GM18505 (cell line): ENCODE measurements at regions not wholly inside any gene's neighbourhood (a gene's known extent, or its start where the extent isn't known, plus 50 kb on each side); places are given as distances from the start of the nearest gene placed in this dataset.

Experiments used
- ATAC-seq: cut with Tn5 transposase; IDR thresholded peaks from one replicate; pipeline ENCODE4 v1.9.1; 2021; ENCODE audit not compliant: unreplicated experiment
- POLR2A ChIP-seq: IDR thresholded peaks from 4 replicates; pipeline ENCODE4 v1.6.1; 2011; ENCODE audit warnings: borderline replicate concordance; ENCODE audit not compliant: insufficient read depth, insufficient read length; ENCODE audit errors: extremely low read depth

DNA sequence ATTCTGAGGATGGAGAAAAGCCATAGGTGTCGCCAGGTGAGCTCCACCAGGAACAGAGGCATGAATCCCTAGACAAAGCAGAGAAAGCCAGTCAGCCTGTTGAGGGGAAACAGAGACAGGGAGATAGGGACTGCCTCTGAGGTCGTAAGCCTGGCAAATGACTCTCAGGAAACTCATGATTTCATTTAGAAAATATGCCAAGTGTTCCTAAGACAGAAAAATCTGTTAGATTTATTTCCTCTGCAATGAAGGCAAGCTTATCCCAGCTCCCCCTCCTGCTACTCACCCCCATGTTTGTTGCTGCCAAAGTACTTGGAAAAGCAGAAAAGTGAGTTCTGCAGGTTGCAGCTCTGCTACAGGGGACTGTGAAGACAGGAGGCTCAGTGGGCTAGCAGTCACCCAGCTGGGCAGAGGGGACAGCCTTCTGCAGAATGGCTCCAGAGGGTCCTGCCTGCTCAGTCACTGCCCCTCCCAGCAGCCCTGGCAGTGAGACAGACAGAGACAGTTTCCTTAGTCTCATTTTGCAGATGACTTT lies 184.3 kb downstream of the ADRA2A start:
- ATAC-seq = no peak
- no peak for TF ChIP-seq POLR2A

DNA sequence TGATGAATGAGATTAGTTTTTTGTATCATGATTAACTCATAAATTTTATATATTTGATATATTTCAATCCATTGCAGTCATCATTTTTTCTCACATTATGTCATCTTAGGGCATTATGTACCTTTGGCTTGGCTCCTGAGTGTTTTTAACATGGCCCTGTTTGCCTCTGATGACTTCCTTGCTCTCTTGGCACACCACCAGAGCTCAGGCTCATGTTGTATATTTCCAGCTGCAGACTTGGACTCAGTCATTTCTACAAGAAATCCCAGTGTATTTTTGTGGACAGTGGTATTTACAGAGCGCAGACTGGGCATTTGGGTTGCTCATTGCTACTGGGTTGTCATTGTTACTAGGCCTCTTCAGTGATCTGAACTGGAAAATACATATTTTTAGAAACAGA lies 188.5 kb downstream of the ADRA2A start:
- TF ChIP-seq POLR2A = no peak
- ATAC-seq = no peak

DNA sequence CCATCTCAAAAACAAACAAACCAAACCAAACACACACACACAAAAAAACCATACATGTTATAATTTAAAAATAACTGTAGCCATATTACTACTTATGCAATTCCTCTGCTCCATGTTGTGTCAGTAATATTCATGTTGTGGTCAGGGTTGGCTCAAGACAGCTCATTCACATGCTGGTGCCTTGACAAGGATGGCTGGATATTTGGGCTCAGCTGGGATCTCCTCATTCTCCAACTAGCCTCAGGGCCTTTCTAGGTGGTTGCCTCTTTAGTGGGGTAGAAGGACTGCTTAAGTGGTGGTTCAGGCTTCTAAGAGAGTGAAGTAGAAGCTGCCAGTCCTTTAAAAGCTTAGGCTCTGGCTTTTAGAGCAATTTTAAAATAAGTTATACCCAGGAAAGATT lies 189.3 kb downstream of the ADRA2A start:
- no peak for ATAC-seq
- TF ChIP-seq POLR2A = no peak

DNA sequence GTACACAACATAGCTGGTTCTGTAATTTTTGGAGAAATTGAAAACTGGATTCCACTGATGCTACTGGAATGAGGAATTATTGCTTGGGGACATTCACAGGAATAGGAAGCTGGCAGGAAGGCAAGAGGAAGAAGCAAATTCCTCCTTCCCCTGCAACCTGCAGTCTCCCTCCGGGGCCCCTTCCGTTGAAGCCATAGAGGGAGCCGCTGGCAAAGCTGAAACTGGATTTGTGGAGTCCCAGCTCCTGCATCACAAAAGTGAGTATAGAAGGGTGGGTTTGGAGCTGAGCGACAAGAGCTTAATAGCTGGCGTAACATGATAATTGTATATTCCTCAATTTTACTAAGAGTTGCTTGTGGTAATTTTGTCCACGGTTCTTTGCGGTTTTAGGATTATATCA lies 190.8 kb downstream of the ADRA2A start:
- TF ChIP-seq POLR2A = no peak
- ATAC-seq = no peak

DNA sequence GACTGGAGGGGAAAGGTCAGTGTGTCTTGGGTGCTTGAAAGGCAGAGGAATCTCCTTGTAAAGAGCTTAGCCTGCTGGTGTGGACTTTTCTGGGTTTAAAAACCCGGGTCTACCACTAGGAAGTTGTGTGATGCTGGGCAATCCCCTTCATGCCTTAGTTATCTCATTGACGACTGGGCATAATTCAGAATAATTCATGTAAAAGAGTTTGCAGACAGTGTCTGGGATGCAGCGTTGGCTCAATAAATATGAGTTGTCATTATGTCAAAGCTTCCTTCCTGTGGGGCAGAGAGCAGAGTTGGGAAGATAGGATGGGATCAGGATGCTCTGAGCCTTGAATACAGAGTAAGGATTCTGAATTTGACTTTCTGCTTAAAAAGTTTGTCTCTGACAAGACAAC lies 196.4 kb downstream of the ADRA2A start:
- no peak for TF ChIP-seq POLR2A
- ATAC-seq = no peak

DNA sequence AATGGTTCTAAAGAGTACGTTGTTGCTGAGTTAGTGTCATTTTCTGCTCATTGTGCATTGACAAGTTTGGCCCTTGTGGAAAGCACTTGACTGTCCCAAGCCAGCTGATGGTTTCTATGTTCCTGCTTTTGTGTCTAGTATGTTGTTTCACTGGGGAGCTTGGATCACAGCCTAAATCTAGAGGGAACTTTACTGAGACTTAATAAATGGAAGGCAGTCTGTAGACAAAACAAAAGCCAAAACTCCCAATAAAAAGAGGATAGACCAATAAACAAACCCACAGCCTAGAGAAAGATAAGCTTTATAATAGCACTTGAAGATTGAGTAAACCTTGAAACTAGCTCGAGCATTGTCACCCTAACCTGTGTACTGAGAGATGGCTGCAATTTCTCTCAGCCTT lies 196.8 kb downstream of the ADRA2A start:
- no peak for ATAC-seq
- TF ChIP-seq POLR2A = no peak

DNA sequence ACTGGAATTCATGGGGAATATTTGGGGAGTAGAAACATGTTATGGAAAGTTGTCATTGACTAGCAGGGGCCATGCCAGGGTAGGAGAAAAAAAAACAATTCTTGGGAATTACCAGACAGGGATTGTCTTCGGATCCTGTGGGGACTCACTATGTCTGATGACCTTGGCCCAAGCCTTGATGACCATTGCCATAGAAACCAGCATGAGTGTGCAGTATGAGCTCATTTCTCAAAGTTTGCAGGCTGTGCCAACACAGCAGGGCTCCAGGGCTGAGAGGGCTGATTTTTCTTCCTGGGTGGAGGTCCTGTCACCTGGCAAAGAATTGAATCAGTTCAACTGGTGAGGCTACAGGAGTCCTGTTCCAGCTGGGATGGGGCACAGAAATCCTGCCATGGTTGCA lies 198.3 kb downstream of the ADRA2A start:
- ATAC-seq = no peak
- TF ChIP-seq POLR2A = no peak

DNA sequence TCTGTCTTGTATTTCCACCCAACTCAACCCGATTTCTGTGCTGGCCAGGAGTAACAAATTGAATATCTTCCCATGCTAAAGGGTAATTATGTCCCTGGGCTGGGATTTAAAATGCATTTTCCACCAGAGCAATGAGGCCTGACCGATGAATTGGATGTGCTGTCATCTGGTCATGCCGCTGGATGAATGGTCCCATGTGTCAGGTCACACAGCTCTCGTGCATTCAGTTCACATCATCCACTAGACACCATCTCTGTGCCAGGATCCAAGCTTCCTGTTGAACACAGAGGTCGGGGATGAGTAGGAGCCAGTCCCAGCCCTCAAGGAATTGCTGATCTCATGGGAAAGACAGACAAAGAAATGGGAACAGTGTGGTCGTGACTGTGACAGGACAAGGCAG lies 200.8 kb downstream of the ADRA2A start:
- TF ChIP-seq POLR2A = no peak
- ATAC-seq = no peak

DNA sequence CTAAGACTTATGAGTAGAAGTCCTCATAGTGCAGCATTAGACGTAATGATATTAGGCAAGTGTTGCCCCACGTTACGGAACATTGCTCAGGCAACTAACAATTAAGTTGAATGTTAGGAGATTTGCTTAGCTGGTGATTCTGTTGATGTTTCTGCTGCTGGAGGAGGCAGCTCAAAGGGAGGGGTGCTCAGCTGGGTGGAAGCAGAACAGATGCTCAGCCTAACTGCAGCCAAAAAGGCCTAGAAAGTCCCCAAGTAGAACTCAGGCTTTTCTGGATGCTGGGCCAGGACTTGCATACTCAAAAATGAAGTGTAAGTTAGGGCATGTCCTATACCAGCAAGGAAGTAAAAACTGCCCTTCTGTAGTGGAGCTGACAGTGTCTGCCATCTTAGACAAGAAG lies 201.4 kb downstream of the ADRA2A start:
- TF ChIP-seq POLR2A = no peak
- no peak for ATAC-seq

DNA sequence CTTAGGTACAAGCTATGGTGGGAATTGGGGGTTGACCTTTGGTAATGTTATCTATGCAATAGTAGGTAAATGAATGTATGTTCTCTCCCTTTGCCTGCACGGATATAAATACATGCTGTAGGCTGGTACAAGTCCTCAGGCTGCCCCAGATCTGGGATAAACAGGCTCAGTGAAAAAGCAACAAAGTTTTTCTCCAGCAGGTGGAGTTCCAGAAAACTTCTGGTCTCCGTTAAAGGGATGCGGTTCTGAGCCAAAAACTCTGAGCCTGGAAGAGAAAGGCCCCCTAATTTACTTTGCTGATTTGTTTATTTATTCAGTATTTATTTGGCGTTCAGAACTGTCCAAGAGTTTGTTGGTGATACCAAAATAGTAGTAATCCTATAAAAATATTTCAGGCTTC lies 204.7 kb downstream of the ADRA2A start:
- ATAC-seq = no peak
- TF ChIP-seq POLR2A = no peak

DNA sequence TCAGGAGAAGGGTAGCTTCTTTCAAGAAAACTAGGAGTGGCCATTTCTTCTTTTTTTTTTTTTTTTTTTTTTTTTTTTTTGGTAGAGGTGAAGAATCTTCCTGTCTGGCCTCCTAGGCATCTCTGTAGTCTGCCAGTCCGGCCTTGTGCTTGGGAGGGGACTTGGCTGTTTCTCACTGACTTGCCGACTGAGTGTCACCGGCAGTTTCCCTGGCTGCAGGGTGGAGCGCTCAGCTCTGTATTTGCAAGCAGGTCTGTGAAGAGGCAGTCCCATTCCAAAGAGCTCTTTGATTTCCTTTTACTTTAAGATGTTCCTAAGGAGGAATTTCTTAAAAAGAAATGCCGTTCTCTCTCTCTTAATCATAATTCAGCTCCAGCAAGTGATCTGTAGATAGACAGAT lies 212.6 kb downstream of the ADRA2A start:
- no peak for ATAC-seq
- no peak for TF ChIP-seq POLR2A

DNA sequence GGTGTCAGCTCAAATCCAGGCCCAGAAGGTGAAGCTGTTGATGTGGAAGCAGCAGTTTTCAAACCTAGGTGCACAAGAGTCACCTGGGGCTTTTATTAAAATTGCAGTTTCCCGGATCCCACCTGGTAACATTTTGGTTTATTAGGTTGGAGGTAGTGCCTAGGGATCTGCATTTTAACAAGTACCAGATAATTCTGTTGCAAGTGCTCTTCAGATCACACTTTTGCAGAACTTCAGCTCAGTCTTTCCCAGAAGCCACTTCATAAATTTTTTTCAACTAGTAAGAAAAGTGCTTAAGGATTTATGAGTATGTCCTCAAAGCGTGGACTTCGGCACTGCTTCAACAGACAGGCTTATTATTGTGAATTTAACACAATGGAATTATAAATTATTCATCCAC lies 213.8 kb downstream of the ADRA2A start:
- TF ChIP-seq POLR2A = no peak
- ATAC-seq = no peak

DNA sequence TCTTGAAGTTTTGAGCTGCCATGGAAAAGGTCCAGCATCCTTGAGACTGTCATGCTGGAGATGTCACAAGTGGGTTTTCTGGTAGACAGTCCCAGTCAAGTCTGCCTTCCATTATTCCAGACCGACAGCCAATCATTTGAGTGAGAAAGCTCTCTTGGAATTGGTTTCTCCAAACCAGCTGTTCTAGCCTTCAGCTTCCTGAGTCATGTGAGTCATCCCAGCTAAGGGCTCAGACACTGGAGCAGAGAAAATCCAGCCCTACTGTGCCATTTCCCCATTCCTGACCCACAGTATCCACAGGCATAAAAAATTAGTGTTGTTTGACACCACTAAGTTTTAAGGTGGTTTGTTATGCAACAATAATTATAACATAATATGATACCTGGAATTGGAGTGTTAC lies 219.0 kb downstream of the ADRA2A start:
- TF ChIP-seq POLR2A = no peak
- no peak for ATAC-seq

DNA sequence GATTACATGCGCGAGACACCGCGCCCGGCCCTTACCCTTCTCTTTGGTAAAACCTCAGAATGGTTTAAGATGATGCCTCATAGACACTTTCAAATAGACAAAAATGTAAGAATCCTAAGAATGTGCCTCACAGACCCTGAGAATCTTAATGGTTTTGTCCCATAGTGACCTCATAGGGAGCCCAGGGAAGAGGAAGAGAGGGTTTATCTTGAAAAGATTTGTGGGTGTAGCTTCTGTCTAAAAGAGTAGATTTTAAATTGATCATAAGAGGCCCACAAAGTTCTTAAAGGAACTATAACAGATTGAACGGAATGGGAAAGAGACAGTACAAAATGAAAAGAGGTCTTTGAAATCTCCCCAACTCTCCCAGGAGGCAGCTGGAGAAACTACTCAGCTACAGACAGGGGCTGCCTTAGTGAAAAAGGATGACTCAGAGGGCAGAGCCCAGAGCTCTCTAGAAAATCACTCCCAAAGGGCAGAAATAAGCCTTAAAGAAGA lies 220.6 kb downstream of the ADRA2A start:
- no peak for ATAC-seq
- TF ChIP-seq POLR2A = no peak

DNA sequence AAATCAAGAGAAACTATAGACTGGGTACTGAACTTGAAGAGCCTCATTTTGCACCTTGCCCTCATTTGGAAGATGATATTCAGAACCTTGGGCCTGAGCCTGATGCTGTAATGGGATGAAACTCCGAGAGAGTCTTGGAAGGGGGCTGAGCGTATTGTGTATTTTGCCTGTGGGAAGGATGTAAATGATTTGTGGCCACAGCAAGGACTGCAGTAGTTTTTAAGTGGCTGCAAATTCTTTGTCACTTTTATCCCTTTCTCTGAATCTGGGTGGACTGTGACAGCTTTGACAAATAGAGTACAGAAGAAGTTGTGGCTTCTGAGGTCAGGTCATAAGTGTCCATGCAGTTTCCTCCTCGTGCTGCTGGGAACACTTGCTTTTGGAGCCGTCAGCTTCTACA lies 221.2 kb downstream of the ADRA2A start:
- no peak for TF ChIP-seq POLR2A
- ATAC-seq = no peak

DNA sequence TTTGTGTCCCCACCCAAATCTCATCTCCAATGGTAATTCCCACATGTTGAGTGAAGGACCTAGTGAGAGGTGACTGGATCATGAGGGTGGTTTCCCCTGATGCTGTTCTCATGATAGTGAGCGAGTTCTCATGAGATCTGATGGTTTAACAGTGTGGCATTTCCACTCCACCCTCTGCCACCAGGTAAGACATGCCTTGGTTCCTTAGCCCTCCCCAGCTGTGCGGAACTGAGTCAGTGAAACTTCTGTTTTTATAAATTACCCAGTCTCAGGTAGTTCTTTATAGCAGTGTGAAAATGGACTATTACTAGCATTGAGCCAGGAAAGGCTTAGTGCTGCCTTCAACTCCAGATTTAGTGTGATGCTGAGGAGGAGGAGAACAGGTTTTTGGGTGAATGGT lies 222.2 kb downstream of the ADRA2A start:
- TF ChIP-seq POLR2A = no peak
- ATAC-seq = no peak

DNA sequence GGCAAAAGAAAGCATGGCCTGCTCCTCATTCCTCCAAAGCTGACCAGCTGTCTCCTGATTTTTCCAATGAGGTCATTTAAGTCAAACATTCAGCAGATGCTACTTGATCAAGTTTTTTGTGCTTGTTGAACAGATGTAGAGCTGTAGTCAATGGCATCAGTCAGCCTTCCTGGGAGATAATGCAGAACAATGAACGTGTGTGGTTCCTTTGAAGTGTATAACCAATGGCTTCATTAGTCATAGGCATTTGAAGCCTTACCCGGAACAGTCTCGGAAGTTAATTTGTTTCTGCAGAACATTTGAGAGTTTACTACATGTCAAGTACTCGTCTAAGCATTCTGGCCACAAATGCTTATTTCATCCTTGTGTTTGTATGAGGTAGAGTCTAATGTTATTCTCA lies 227.1 kb downstream of the ADRA2A start:
- no peak for TF ChIP-seq POLR2A
- no peak for ATAC-seq
